Hematopoietic multipotent progenitor cell treated with erythropoietin and hydrocortisone succinate and interleukin-3 and kit ligand, for 15 days (in vitro differentiated cells): ENCODE measurements at regions not wholly inside any gene's neighbourhood (a gene's known extent, or its start where the extent isn't known, plus 50 kb on each side); places are given as distances from the start of the nearest gene placed in this dataset.

Source experiments
- DNase-seq: peaks from one replicate; pipeline ENCODE4 v3.0.0-alpha.2; 2015; ENCODE audit warnings: low spot score

DNA sequence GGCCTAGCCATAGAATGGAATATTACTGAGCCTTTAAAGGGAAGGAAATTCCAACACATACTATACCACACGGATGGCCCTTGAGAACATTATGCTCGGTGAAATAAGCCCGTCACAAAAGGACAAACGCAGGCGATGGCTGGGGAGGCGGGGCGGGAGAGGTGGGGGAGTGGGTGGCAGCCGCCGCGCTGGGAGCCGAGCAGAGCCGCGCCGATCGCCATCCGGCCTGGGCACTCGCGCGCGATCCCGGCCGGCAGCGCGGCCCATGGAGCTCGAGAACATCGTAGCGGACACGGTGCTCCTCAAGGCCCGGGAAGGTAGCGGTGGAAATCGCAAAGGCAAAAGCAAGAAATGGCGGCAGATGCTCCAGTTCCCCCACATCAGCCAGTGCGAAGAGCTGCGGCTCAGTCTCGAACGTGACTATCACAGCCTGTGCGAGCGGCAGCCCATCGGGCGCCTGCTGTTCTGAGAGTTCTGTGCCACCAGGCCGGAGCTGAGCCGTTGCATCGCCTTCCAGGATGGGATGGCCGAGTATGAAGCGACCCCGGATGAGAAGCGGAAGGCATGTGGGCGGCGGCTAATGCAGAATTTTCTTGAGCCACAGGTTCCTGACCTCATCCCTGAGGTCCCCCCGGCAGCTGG is 140.1 kb downstream of the ZDHHC20 start:
- DNase-seq: no peak

GRCh38 chr13:21319869-21320641 is 139.0 kb downstream of the ZDHHC20 start:
- no peak for DNase-seq

- no peak for DNase-seq
Observed at GRCh38 chr13:21320642-21321034, 138.5 kb downstream of the ZDHHC20 start.

- no peak for DNase-seq
Observed at GRCh38 chr13:21321269-21321668, 137.8 kb downstream of the ZDHHC20 start.

- no peak for DNase-seq
Observed at GRCh38 chr13:21322327-21322965, 136.7 kb downstream of the ZDHHC20 start.
